Activated CD4-positive, alpha-beta T cell treated with anti-CD3 and anti-CD28 coated beads, Interleukin-2, Interleukin-4, amounts not matched to agents 100 ng/mL and 50 ng/mL, durations not matched to agents 16 hours and 8 hours (primary cell): ENCODE measurements at regions not wholly inside any gene's neighbourhood (a gene's known extent, or its start where the extent isn't known, plus 50 kb on each side); places are given as distances from the start of the nearest gene placed in this dataset.
"Not testable (repeated sequence)": the region's sequence is repeated elsewhere in the genome, so short reads cannot be mapped to it uniquely, and the experiment has no call there.

ENCODE experiments used
- DNase-seq: peaks from one replicate; pipeline ENCODE4 v3.0.0-alpha.2; 2020; ENCODE audit warnings: low spot score

- DNase-seq = no peak
These were observed 51.1 kb upstream of the CRY1 start for GRCh38 chr12:107144441-107144840.

GRCh38 chr12:107144990-107145389 is 51.6 kb upstream of the CRY1 start:
- no peak for DNase-seq

- DNase-seq = no peak
These were observed 52.0 kb upstream of the CRY1 start for GRCh38 chr12:107145397-107145796.

GRCh38 chr12:107148107-107148506 is 54.8 kb upstream of the CRY1 start:
- DNase-seq = no peak

GRCh38 chr12:107152315-107152714 is 59.0 kb upstream of the CRY1 start:
- no peak for DNase-seq

- no peak for DNase-seq
These were observed 66.1 kb upstream of the CRY1 start for GRCh38 chr12:107159384-107159900.

GRCh38 chr12:107163413-107163812 is 70.1 kb upstream of the CRY1 start:
- no peak for DNase-seq

GRCh38 chr12:107164392-107164791 is 71.0 kb upstream of the CRY1 start:
- no peak for DNase-seq

GRCh38 chr12:107165581-107165980 is 72.2 kb upstream of the CRY1 start:
- DNase-seq = no peak

GRCh38 chr12:107167756-107168155 is 74.4 kb upstream of the CRY1 start:
- DNase-seq = no peak

GRCh38 chr12:107169200-107169599 is 75.9 kb upstream of the CRY1 start:
- DNase-seq = no peak

GRCh38 chr12:107178776-107179175 is 85.4 kb upstream of the CRY1 start:
- DNase-seq = no peak

GRCh38 chr12:107179871-107180270 is 86.5 kb upstream of the CRY1 start:
- no peak for DNase-seq

- DNase-seq = no peak
These were observed 86.9 kb upstream of the CRY1 start for GRCh38 chr12:107180272-107180671.

- DNase-seq = no peak
These were observed 91.1 kb upstream of the CRY1 start for GRCh38 chr12:107184359-107184930.

GRCh38 chr12:107196681-107197080 is 103.3 kb upstream of the CRY1 start:
- DNase-seq = no peak

GRCh38 chr12:107200394-107200793 is 107.0 kb upstream of the CRY1 start:
- peak; percentile 10 for DNase-seq

GRCh38 chr12:107207931-107208525 is 114.7 kb upstream of the CRY1 start:
- DNase-seq = no peak

- not testable (repeated sequence) for DNase-seq
These were observed 116.4 kb upstream of the CRY1 start for GRCh38 chr12:107209700-107210099.

GRCh38 chr12:107214373-107214773 is 121.0 kb upstream of the CRY1 start:
- peak; percentile 54 for DNase-seq

- not testable (repeated sequence) for DNase-seq
These were observed 123.1 kb upstream of the CRY1 start for GRCh38 chr12:107216411-107216810.

- no peak for DNase-seq
These were observed 126.0 kb upstream of the CRY1 start for GRCh38 chr12:107219301-107219700.

GRCh38 chr12:107221913-107222312 is 128.6 kb upstream of the CRY1 start:
- DNase-seq = peak; percentile 47

- no peak for DNase-seq
These were observed 130.5 kb upstream of the CRY1 start for GRCh38 chr12:107223821-107224220.
